ENCODE measurements at regions not wholly inside any gene's neighbourhood (a gene's known extent, or its start where the extent isn't known, plus 50 kb on each side); places are given as distances from the start of the nearest gene placed in this dataset.

DNA sequence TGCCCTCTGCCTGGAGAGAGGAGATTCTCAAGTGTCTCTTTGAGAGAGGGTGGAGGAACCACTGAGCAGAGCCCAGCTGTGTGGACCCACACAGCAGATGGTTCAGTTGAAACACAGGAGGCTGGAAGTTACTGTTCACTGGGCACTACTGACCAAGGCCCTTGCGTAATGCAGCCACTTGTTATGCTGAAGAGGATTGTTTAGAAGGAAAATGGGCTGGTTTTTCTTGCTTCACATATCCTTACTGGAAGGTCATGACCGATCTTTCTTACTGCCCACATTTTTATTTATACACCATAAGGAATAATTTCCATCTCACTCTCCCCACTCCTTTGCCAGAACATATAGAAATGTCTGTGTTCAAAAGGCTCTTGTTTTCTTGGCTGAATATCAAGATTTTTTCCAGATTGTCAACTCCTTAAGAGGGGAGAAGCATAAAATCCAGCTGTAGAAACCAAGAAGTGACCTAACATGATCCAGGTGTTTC is 375.1 kb upstream of the DDHD1 start:
- Histone ChIP-seq H3K27me3 (ENCODE audit: control insufficient read depth, insufficient read depth, low read length) (no peaks in the 10 kb centered on the region), H3K9me3 (ENCODE audit: control insufficient read depth in 2 of 3, insufficient read depth in 1 of 3, low read length in 3 of 3) (no peaks in the 10 kb centered on the region), H3K27ac (ENCODE audit: low read depth in 2 of 2, low read length in 2 of 2) (no peak overlapping the region), H3K4me1 (ENCODE audit: control insufficient read depth in 2 of 3, insufficient read depth in 2 of 3, low read depth in 1 of 3, low read length in 3 of 3) (no peaks in the 10 kb centered on the region), H3K9ac (ENCODE audit: low read length in 3 of 3) (no peak overlapping the region), H3K4me3 (ENCODE audit: low read length in 3 of 3) (no peak overlapping the region), H3K36me3 (ENCODE audit: control insufficient read depth in 2 of 3, insufficient read depth in 3 of 3, low read length in 3 of 3) (no peaks in the 10 kb centered on the region)
- TF ChIP-seq, protein P1, sequence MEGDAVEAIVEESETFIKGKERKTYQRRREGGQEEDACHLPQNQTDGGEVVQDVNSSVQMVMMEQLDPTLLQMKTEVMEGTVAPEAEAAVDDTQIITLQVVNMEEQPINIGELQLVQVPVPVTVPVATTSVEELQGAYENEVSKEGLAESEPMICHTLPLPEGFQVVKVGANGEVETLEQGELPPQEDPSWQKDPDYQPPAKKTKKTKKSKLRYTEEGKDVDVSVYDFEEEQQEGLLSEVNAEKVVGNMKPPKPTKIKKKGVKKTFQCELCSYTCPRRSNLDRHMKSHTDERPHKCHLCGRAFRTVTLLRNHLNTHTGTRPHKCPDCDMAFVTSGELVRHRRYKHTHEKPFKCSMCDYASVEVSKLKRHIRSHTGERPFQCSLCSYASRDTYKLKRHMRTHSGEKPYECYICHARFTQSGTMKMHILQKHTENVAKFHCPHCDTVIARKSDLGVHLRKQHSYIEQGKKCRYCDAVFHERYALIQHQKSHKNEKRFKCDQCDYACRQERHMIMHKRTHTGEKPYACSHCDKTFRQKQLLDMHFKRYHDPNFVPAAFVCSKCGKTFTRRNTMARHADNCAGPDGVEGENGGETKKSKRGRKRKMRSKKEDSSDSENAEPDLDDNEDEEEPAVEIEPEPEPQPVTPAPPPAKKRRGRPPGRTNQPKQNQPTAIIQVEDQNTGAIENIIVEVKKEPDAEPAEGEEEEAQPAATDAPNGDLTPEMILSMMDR (IDR thresholded peaks at IDR 0.05; ENCODE audit: borderline replicate concordance, extremely low read depth, insufficient read depth) = no peak
- no peak for FAIRE-seq
- peak in 2 of 5 donors; percentile 52 to 73 for DNase-seq
- intact Hi-C loops (cut with DNase I) = no loop called here

DNA sequence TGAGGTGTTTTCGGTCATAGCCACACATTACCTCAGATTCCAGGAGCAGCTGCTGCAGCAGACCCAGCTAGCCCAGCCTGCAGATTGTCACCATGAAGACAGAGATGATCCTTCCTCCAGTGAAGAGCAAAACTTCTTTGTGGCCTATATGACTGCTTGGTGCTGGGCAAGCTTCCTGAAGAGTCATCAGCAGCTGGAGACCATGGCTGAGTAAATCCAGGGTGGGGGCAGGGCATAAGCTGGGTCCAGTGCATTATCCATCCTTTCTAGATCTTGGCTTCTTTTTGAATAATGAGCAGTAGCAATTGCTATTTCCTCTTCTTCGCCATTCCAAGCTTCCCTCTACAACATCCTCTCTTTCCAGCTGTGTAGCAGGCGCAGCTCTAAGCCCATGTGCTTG is 373.1 kb upstream of the DDHD1 start:
- Histone ChIP-seq H3K27me3 (ENCODE audit: control insufficient read depth, insufficient read depth, low read length) (no peaks in the 10 kb centered on the region), H3K4me3 (ENCODE audit: low read length in 3 of 3) (no peak overlapping the region), H3K27ac (ENCODE audit: low read depth in 2 of 2, low read length in 2 of 2) (no peak overlapping the region), H3K4me1 (ENCODE audit: control insufficient read depth in 2 of 3, insufficient read depth in 2 of 3, low read depth in 1 of 3, low read length in 3 of 3) (no peaks in the 10 kb centered on the region), H3K36me3 (ENCODE audit: control insufficient read depth in 2 of 3, insufficient read depth in 3 of 3, low read length in 3 of 3) (no peaks in the 10 kb centered on the region), H3K9ac (ENCODE audit: low read length in 3 of 3) (no peak overlapping the region), H3K9me3 (ENCODE audit: control insufficient read depth in 2 of 3, insufficient read depth in 1 of 3, low read length in 3 of 3) (no peaks in the 10 kb centered on the region)
- no peak for DNase-seq
- no peak for FAIRE-seq
- intact Hi-C loops (cut with DNase I) = no loop called here
- TF ChIP-seq, protein P1 (IDR thresholded peaks at IDR 0.05; ENCODE audit: borderline replicate concordance, extremely low read depth, insufficient read depth) = no peak

DNA sequence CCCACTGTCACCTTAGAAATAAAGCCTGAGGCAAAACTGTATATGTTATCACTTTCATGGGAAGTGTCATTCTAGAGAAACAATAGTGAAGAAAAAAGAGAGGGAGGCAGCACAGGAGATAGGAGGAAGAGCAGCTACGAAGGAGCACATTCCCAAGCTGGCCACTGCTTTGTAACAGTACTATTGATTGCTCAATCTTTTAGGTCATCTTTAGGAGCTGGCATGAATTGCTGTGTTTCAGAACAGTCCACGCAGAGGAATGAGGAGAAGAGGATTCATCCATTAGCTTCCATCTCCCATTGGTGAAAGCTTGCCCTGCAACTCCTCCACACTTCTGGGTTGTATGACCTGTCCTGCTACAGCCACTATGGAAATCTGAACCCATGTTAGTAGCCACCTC is 372.5 kb upstream of the DDHD1 start:
- no peaks in the 10 kb centered on the region for H3K36me3 ChIP-seq (ENCODE audit: control insufficient read depth in 2 of 3, insufficient read depth in 3 of 3, low read length in 3 of 3)
- no peak overlapping the region for H3K9ac ChIP-seq (ENCODE audit: low read length in 3 of 3)
- no peaks in the 10 kb centered on the region for H3K27me3 ChIP-seq (ENCODE audit: control insufficient read depth, insufficient read depth, low read length)
- H3K4me3 ChIP-seq (ENCODE audit: low read length in 3 of 3) = no peak overlapping the region
- no peaks in the 10 kb centered on the region for H3K4me1 ChIP-seq (ENCODE audit: control insufficient read depth in 2 of 3, insufficient read depth in 2 of 3, low read depth in 1 of 3, low read length in 3 of 3)
- DNase-seq (no peak), FAIRE-seq (no peak)
- H3K27ac ChIP-seq (ENCODE audit: low read depth in 2 of 2, low read length in 2 of 2) = no peak overlapping the region
- TF ChIP-seq, protein P1 (IDR thresholded peaks at IDR 0.05; ENCODE audit: borderline replicate concordance, extremely low read depth, insufficient read depth) = no peak
- intact Hi-C loops (cut with DNase I) = no loop called here
- H3K9me3 ChIP-seq (ENCODE audit: control insufficient read depth in 2 of 3, insufficient read depth in 1 of 3, low read length in 3 of 3) = no peaks in the 10 kb centered on the region

DNA sequence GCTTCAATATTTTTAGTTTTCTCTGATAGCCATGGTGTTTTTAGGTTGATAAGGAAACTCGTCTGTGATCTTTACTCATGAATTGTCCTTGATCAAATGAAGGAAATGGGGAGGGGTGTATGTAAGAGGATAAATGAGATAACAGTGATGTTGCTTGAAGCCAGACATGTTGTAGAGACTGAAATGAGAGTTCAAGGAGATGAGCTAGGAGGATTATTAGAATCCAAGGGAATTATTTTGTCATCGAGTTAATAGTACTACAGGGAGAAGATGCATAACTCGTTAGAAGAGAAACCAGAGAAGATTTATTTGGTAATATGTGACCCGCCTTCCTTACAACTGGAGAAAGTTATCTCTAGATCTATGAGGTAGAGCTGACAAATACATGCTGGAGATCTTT is 371.3 kb upstream of the DDHD1 start:
- no peak for DNase-seq
- Histone ChIP-seq H3K4me1 (ENCODE audit: control insufficient read depth in 2 of 3, insufficient read depth in 2 of 3, low read depth in 1 of 3, low read length in 3 of 3) (no peaks in the 10 kb centered on the region), H3K27ac (ENCODE audit: low read depth in 2 of 2, low read length in 2 of 2) (no peak overlapping the region), H3K36me3 (ENCODE audit: control insufficient read depth in 2 of 3, insufficient read depth in 3 of 3, low read length in 3 of 3) (no peaks in the 10 kb centered on the region), H3K4me3 (ENCODE audit: low read length in 3 of 3) (no peak overlapping the region), H3K9ac (ENCODE audit: low read length in 3 of 3) (no peak overlapping the region), H3K9me3 (ENCODE audit: control insufficient read depth in 2 of 3, insufficient read depth in 1 of 3, low read length in 3 of 3) (no peaks in the 10 kb centered on the region), H3K27me3 (ENCODE audit: control insufficient read depth, insufficient read depth, low read length) (no peaks in the 10 kb centered on the region)
- intact Hi-C loops (cut with DNase I) = no loop called here
- TF ChIP-seq, protein P1 (IDR thresholded peaks at IDR 0.05; ENCODE audit: borderline replicate concordance, extremely low read depth, insufficient read depth) = no peak
- no peak for FAIRE-seq
